ENCODE measurements at regions not wholly inside any gene's neighbourhood (a gene's known extent, or its start where the extent isn't known, plus 50 kb on each side); places are given as distances from the start of the nearest gene placed in this dataset.

DNA sequence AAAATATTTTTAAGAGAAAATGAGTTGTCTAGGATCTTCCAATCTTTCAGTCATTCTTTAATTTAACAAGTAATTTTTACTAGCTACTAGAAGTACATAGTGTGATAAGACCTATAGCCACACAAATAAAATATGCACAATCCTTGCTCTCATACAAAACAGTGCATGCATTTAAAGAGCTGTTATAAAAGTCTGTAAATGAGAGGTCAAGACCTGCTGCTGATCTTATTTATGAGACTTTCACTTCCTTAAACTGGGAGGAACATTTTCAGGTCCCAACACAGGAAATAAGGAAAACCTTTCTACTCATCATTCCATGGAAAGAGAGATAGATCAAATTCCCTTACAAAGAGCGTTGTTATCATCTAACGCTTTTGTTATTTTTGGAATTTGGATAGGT lies 54.2 kb upstream of the PAM start:
- H3K9me3 ChIP-seq, result no peaks in the 10 kb centered on the region
- TF ChIP-seq, protein P1, sequence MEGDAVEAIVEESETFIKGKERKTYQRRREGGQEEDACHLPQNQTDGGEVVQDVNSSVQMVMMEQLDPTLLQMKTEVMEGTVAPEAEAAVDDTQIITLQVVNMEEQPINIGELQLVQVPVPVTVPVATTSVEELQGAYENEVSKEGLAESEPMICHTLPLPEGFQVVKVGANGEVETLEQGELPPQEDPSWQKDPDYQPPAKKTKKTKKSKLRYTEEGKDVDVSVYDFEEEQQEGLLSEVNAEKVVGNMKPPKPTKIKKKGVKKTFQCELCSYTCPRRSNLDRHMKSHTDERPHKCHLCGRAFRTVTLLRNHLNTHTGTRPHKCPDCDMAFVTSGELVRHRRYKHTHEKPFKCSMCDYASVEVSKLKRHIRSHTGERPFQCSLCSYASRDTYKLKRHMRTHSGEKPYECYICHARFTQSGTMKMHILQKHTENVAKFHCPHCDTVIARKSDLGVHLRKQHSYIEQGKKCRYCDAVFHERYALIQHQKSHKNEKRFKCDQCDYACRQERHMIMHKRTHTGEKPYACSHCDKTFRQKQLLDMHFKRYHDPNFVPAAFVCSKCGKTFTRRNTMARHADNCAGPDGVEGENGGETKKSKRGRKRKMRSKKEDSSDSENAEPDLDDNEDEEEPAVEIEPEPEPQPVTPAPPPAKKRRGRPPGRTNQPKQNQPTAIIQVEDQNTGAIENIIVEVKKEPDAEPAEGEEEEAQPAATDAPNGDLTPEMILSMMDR (IDR thresholded peaks at IDR 0.05), result no peak
- no peaks in the 10 kb centered on the region for H3K27me3 ChIP-seq
- H3K36me3 ChIP-seq, result no peaks in the 10 kb centered on the region
- no peak overlapping the region for H3K27ac ChIP-seq
- H3K4me3 ChIP-seq (ENCODE audit: low read depth in 1 of 2, low read length in 1 of 2), result no peak overlapping the region
- H3K4me1 ChIP-seq (ENCODE audit: control insufficient read depth in 1 of 2, insufficient read depth in 1 of 2, low read depth in 1 of 2, low read length in 1 of 2), result no peaks in the 10 kb centered on the region

DNA sequence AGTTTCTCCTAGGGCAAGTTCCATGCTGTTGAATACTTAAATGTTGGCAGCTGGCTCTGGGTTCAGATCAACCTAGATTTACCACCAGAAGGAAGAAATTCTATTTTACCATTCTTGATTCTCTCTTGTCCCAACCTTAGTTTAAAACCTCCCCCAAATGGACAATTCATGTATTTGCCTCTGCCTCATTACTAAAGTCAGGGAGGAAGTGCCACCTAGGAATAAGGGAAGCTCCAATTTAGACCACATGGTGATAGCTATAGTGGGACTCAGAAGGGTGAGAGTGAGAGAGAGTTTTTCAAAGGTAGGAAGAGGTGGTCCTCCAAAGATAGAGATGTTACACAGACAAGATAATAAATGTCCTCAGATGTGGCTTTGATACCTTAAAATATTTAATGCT lies 53.4 kb upstream of the PAM start:
- no peaks in the 10 kb centered on the region for H3K36me3 ChIP-seq

More for the DNA sequence above, 53.4 kb upstream of the PAM start:
- TF ChIP-seq, protein P1 (IDR thresholded peaks at IDR 0.05), result no peak
- H3K27me3 ChIP-seq, result no peaks in the 10 kb centered on the region
- no peaks in the 10 kb centered on the region for H3K4me1 ChIP-seq (ENCODE audit: control insufficient read depth in 1 of 2, insufficient read depth in 1 of 2, low read depth in 1 of 2, low read length in 1 of 2)
- H3K4me3 ChIP-seq (ENCODE audit: low read depth in 1 of 2, low read length in 1 of 2), result no peak overlapping the region
- no peak overlapping the region for H3K27ac ChIP-seq
- no peaks in the 10 kb centered on the region for H3K9me3 ChIP-seq

All from neutrophil (primary cell).